HCT116 (cell line): ENCODE measurements at regions not wholly inside any gene's neighbourhood (a gene's known extent, or its start where the extent isn't known, plus 50 kb on each side); places are given as distances from the start of the nearest gene placed in this dataset.

ENCODE experiments used
- ATAC-seq: fragments of 200-7000 bp; cut with Tn5 transposase; 2 replicates; pipeline ENCODE4 v1.9.1; 2020; ENCODE audit warnings: mild to moderate bottlenecking, moderate library complexity
- BruUV-seq: library from RNA; stranded (reverse); fragments of 400-500 nt; replicated peaks from 2 replicates; lab custom pipeline; 2021; lab: Mats Ljungman, UMichigan
- CTCF ChIA-PET: fragments of 300-600 bp; sonication (Branson Sonifier 250); formaldehyde crosslinking; loops from one replicate; lab custom pipeline; 2021; ENCODE audit warnings: antibody characterized with exemption; lab: Charles Lee
- POLR2A ChIA-PET: fragments of 300-600, 350-600 bp; sonication (Branson Sonifier 250); formaldehyde crosslinking; loops from one replicate; lab custom pipeline; 2021; ENCODE audit warnings: antibody characterized with exemption; lab: Charles Lee
- RAD21 ChIA-PET, 2 experiments: fragments of 300-600 bp; sonication (Branson Sonifier 250); formaldehyde crosslinking; loops; one replicate each; lab custom pipeline; 2023; ENCODE audit warnings: low total read pairs in 2 of 2; ENCODE audit not compliant: uncharacterized antibody in 2 of 2, unreplicated experiment in 2 of 2, low non-redundant PET in 1 of 2; lab: Charles Lee
- DNase-seq: peaks from one replicate; pipeline ENCODE4 v3.0.0-alpha.2; 2010; ENCODE audit warnings: low read depth, low spot score
- H2AFZ ChIP-seq: fragments of 200-600 bp; shearing (Covaris generic), sonication (generic); 2 replicates; pipeline ENCODE4 v1.6.1; 2017; ENCODE audit warnings: low read depth, mixed run types, mixed read lengths, antibody characterized with exemption, low read length; ENCODE audit not compliant: poor library complexity, severe bottlenecking
- H3K27ac ChIP-seq: 2 replicates; pipeline ENCODE4 v1.5.1; 2012; ENCODE audit warnings: low read depth, low read length
- H3K27me3 ChIP-seq: fragments of 200-600 bp; sonication (generic); 2 replicates; pipeline ENCODE4 v1.6.1; 2016; ENCODE audit warnings: mixed run types, low read length, mixed read lengths; ENCODE audit not compliant: insufficient read depth
- H3K36me3 ChIP-seq, 2 experiments: fragments of 200-500 bp in 1 of 2; fragments of 200-600 bp in 1 of 2; sonication (Bioruptor generic) in 1 of 2; sonication (generic) in 1 of 2; 2 replicates each; pipeline versions ENCODE4 v1.5.1 to v1.6.1; 2014 to 2016; ENCODE audit warnings: low read length in 2 of 2, inconsistent platforms in 1 of 2, mixed read lengths in 1 of 2, mixed run types in 1 of 2; ENCODE audit not compliant: insufficient read depth in 2 of 2, control insufficient read depth in 1 of 2
- H3K4me1 ChIP-seq, 2 experiments: fragments of 200-600 bp in 1 of 2; sonication (generic) in 1 of 2; 2 replicates each; pipeline versions ENCODE4 v1.5.1 to v1.6.1; 2012 to 2017; ENCODE audit warnings: low read length in 2 of 2, inconsistent platforms in 1 of 2, mild to moderate bottlenecking in 1 of 2, mixed read lengths in 1 of 2, mixed run types in 1 of 2, moderate library complexity in 1 of 2; ENCODE audit not compliant: insufficient read depth in 2 of 2, control insufficient read depth in 1 of 2
- H3K4me2 ChIP-seq: fragments of 200-600 bp; sonication (generic); 2 replicates; pipeline ENCODE4 v1.6.1; 2017; ENCODE audit warnings: mixed run types, low read length, mixed read lengths
- H3K4me3 ChIP-seq, 2 experiments: fragments of 200-600 bp in 1 of 2; sonication (generic) in 1 of 2; replicated peaks in 1 of 2; 2 replicates each; pipeline ENCODE4 v1.5.1; 2011 to 2016; ENCODE audit warnings: low read length in 2 of 2, control low read depth in 1 of 2, low read depth in 1 of 2, mild to moderate bottlenecking in 1 of 2, mixed read lengths in 1 of 2, mixed run types in 1 of 2
- H3K79me2 ChIP-seq: fragments of 200-600 bp; sonication (generic); 2 replicates; pipeline ENCODE4 v1.6.1; 2017; ENCODE audit warnings: mild to moderate bottlenecking, mixed run types, low read length, moderate library complexity, mixed read lengths; ENCODE audit not compliant: insufficient read depth
- H3K9ac ChIP-seq: fragments of 200-600 bp; sonication (generic); 2 replicates; pipeline ENCODE4 v1.6.1; 2016; ENCODE audit warnings: low read length, mixed read lengths
- H3K9me2 ChIP-seq: fragments of 200-600 bp; sonication (generic), shearing (Covaris generic); 2 replicates; pipeline ENCODE4 v1.6.1; 2017; ENCODE audit warnings: mixed run types, mild to moderate bottlenecking, moderate library complexity; ENCODE audit not compliant: insufficient read depth
- H3K9me3 ChIP-seq, 2 experiments: fragments of 200-500 bp in 1 of 2; fragments of 200-600 bp in 1 of 2; sonication (Bioruptor generic) in 1 of 2; sonication (generic) in 1 of 2; 2 replicates each; pipeline ENCODE4 v1.6.1; 2014 to 2017; ENCODE audit warnings: low read length in 2 of 2, mixed read lengths in 2 of 2, inconsistent platforms in 1 of 2, low read depth in 1 of 2, mild to moderate bottlenecking in 1 of 2, mixed run types in 1 of 2, moderate library complexity in 1 of 2; ENCODE audit not compliant: control insufficient read depth in 1 of 2, insufficient read depth in 1 of 2
- H4K20me1 ChIP-seq: fragments of 200-600 bp; sonication (generic), shearing (Covaris generic); 2 replicates; pipeline ENCODE4 v1.6.1; 2017; ENCODE audit warnings: mixed run types, mild to moderate bottlenecking, moderate library complexity; ENCODE audit not compliant: insufficient read depth
- CBX3 ChIP-seq: IDR thresholded peaks from 2 replicates; pipeline ENCODE4 v1.6.1; 2012; ENCODE audit warnings: low read depth
- CEBPB ChIP-seq: IDR thresholded peaks from 2 replicates; pipeline ENCODE4 v1.6.1; 2012; ENCODE audit warnings: low read depth
- EZH2 ChIP-seq: fragments of 200-600 bp; sonication (generic); IDR thresholded peaks from 2 replicates; pipeline ENCODE4 v1.6.1; 2017; ENCODE audit warnings: antibody characterized with exemption, mixed run types
- EZH2phosphoT487 ChIP-seq: fragments of 200-600 bp; IDR thresholded peaks from 2 replicates; pipeline ENCODE4 v1.6.1; 2018; ENCODE audit warnings: antibody characterized with exemption, borderline replicate concordance
- FOSL1 ChIP-seq: IDR thresholded peaks from 2 replicates; pipeline ENCODE4 v1.6.1; 2012; ENCODE audit warnings: low read depth
- POLR2A ChIP-seq: IDR thresholded peaks from 2 replicates; pipeline ENCODE4 v1.7.0; 2011; ENCODE audit warnings: borderline replicate concordance; ENCODE audit not compliant: insufficient read depth, insufficient read length; ENCODE audit errors: extremely low read depth
- POLR2AphosphoS5 ChIP-seq: IDR thresholded peaks from 2 replicates; pipeline ENCODE4 v1.6.1; 2011; ENCODE audit warnings: mild to moderate bottlenecking, low read depth, low read length, moderate library complexity
- RAD21 ChIP-seq: IDR thresholded peaks from 2 replicates; pipeline ENCODE4 v1.6.1; 2012; ENCODE audit warnings: low read depth, mild to moderate bottlenecking
- SIN3A ChIP-seq: IDR thresholded peaks from 2 replicates; pipeline ENCODE4 v1.6.1; 2012; ENCODE audit warnings: low read depth
- SP1 ChIP-seq: IDR thresholded peaks from 2 replicates; pipeline ENCODE4 v1.6.1; 2012; ENCODE audit warnings: low read depth
- TCF7L2 ChIP-seq: IDR thresholded peaks from 2 replicates; pipeline ENCODE4 v1.7.0; 2011; ENCODE audit warnings: borderline replicate concordance, inconsistent platforms; ENCODE audit not compliant: insufficient read depth, insufficient read length; ENCODE audit errors: extremely low read depth
- intact Hi-C: fragments of 100-400 bp; cut with micrococcal nuclease; formaldehyde crosslinking; loops from 2 replicates; pipeline ENCODE4 v1.10.0; 2022
- TF ChIP-seq, protein P1 (sequence below): IDR thresholded peaks from 2 replicates; pipeline ENCODE4 v1.6.1; 2012; ENCODE audit warnings: low read depth
- TF ChIP-seq, protein P2 (sequence below), 3 experiments: fragments of 200-600 bp in 1 of 3; sonication (generic) in 1 of 3; IDR thresholded peaks in 2 of 3; conservative IDR thresholded peaks in 1 of 3; 2 replicates each; pipeline ENCODE4 v1.5.1; 2012 to 2017; ENCODE audit warnings: low read depth in 2 of 3, low read length in 2 of 3, antibody characterized with exemption in 1 of 3, borderline replicate concordance in 1 of 3, control low read depth in 1 of 3, mild to moderate bottlenecking in 1 of 3, mixed read lengths in 1 of 3, mixed run types in 1 of 3, moderate library complexity in 1 of 3; ENCODE audit not compliant: insufficient read depth in 1 of 3
- TF ChIP-seq, protein P3 (sequence below): IDR thresholded peaks from 2 replicates; pipeline ENCODE4 v1.6.1; 2011; ENCODE audit warnings: mild to moderate bottlenecking, low read length, moderate library complexity; ENCODE audit not compliant: insufficient replicate concordance; ENCODE audit errors: extremely low read depth

DNA sequence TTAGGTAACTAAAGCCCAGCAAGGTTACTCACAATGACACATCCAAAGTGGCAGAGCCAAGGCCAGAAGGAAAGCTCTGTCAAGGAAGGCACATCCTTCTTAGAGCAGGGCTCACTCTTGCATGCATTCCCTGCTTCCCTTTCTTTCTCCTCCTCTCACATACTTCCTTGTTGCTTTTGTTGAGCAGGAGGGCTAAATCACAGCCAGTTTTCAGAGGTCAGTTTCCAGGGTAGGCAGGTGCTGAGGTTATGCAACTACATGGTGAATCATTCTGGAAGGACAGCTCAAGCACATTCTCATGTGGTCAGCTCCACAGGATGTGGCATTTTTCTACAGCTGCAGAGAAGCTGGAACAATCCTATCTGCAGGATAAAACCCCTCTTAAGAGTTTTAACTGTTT is 275.6 kb downstream of the ZNF621 start (continued):
- TF ChIP-seq, protein P1, sequence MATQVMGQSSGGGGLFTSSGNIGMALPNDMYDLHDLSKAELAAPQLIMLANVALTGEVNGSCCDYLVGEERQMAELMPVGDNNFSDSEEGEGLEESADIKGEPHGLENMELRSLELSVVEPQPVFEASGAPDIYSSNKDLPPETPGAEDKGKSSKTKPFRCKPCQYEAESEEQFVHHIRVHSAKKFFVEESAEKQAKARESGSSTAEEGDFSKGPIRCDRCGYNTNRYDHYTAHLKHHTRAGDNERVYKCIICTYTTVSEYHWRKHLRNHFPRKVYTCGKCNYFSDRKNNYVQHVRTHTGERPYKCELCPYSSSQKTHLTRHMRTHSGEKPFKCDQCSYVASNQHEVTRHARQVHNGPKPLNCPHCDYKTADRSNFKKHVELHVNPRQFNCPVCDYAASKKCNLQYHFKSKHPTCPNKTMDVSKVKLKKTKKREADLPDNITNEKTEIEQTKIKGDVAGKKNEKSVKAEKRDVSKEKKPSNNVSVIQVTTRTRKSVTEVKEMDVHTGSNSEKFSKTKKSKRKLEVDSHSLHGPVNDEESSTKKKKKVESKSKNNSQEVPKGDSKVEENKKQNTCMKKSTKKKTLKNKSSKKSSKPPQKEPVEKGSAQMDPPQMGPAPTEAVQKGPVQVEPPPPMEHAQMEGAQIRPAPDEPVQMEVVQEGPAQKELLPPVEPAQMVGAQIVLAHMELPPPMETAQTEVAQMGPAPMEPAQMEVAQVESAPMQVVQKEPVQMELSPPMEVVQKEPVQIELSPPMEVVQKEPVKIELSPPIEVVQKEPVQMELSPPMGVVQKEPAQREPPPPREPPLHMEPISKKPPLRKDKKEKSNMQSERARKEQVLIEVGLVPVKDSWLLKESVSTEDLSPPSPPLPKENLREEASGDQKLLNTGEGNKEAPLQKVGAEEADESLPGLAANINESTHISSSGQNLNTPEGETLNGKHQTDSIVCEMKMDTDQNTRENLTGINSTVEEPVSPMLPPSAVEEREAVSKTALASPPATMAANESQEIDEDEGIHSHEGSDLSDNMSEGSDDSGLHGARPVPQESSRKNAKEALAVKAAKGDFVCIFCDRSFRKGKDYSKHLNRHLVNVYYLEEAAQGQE: no peak

DNA sequence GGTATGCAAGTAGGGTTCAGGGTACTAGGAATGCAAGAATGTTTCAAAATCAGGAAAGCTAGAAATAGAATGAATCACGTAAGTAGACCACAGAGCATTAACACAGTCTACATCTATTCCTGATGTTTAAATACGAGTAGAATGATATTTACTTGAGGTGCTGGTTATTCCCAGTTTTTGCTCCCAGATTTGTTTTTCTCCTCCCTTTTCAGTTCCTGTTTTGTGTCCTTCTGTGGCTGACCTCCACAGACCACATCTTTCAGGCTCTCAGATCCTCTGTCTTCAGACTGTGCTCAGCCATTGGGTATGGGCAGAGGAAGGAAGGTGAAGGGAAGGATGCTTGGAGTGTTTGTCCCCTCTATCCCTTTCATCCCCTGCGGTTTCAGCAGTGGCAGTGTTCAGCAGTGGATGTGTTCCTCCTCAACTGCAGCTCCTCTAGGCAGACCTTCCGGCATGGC is 276.6 kb downstream of the ZNF621 start:
- POLR2A ChIA-PET: no interaction called here
- H3K36me3 ChIP-seq: no peaks in the 10 kb centered on the region
- H3K4me2 ChIP-seq: no peak overlapping the region
- CTCF ChIA-PET: no interaction called here
- ATAC-seq (no peak), DNase-seq (no peak)
- H3K4me3 ChIP-seq: no peak overlapping the region
- no peak overlapping the region for H2AFZ ChIP-seq
- RAD21 ChIA-PET: no interaction called here
- no peak overlapping the region for H3K27ac ChIP-seq
- H3K79me2 ChIP-seq: no peaks in the 10 kb centered on the region
- no peaks in the 10 kb centered on the region for H3K9me3 ChIP-seq
- intact Hi-C loops: no loop called here
- BruUV-seq: no TSS peak
- H3K9me2 ChIP-seq: no peaks in the 10 kb centered on the region
- no peaks in the 10 kb centered on the region for H3K4me1 ChIP-seq
- no peak overlapping the region for H3K9ac ChIP-seq
- no peaks in the 10 kb centered on the region for H4K20me1 ChIP-seq
- no peaks in the 10 kb centered on the region for H3K27me3 ChIP-seq
- TF ChIP-seq, protein P2, sequence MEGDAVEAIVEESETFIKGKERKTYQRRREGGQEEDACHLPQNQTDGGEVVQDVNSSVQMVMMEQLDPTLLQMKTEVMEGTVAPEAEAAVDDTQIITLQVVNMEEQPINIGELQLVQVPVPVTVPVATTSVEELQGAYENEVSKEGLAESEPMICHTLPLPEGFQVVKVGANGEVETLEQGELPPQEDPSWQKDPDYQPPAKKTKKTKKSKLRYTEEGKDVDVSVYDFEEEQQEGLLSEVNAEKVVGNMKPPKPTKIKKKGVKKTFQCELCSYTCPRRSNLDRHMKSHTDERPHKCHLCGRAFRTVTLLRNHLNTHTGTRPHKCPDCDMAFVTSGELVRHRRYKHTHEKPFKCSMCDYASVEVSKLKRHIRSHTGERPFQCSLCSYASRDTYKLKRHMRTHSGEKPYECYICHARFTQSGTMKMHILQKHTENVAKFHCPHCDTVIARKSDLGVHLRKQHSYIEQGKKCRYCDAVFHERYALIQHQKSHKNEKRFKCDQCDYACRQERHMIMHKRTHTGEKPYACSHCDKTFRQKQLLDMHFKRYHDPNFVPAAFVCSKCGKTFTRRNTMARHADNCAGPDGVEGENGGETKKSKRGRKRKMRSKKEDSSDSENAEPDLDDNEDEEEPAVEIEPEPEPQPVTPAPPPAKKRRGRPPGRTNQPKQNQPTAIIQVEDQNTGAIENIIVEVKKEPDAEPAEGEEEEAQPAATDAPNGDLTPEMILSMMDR (IDR thresholded peaks at IDR 0.05 in 2 of 3, conservative IDR thresholded peaks at IDR 0.05 in 1 of 3; ENCODE audit: borderline replicate concordance in 1 of 3, insufficient read depth in 1 of 3, low read depth in 2 of 3, low read length in 2 of 3): no peak
- no peak for TF ChIP-seq SIN3A
- no peak for TF ChIP-seq POLR2AphosphoS5
- no peak for TF ChIP-seq SP1
- TF ChIP-seq TCF7L2: no peak
- no peak for TF ChIP-seq EZH2phosphoT487
- TF ChIP-seq RAD21: no peak
- no peak for TF ChIP-seq CBX3
- no peak for TF ChIP-seq FOSL1
- TF ChIP-seq CEBPB: no peak
- no peak for TF ChIP-seq EZH2
- TF ChIP-seq, protein P3, sequence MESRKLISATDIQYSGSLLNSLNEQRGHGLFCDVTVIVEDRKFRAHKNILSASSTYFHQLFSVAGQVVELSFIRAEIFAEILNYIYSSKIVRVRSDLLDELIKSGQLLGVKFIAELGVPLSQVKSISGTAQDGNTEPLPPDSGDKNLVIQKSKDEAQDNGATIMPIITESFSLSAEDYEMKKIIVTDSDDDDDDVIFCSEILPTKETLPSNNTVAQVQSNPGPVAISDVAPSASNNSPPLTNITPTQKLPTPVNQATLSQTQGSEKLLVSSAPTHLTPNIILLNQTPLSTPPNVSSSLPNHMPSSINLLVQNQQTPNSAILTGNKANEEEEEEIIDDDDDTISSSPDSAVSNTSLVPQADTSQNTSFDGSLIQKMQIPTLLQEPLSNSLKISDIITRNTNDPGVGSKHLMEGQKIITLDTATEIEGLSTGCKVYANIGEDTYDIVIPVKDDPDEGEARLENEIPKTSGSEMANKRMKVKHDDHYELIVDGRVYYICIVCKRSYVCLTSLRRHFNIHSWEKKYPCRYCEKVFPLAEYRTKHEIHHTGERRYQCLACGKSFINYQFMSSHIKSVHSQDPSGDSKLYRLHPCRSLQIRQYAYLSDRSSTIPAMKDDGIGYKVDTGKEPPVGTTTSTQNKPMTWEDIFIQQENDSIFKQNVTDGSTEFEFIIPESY: no peak
- TF ChIP-seq, protein P1: no peak
- TF ChIP-seq POLR2A: no peak
